GM19463 (cell line): ENCODE measurements at regions not wholly inside any gene's neighbourhood (a gene's known extent, or its start where the extent isn't known, plus 50 kb on each side); places are given as distances from the start of the nearest gene placed in this dataset.

Experiments used
- ATAC-seq: cut with Tn5 transposase; IDR thresholded peaks from one replicate; pipeline ENCODE4 v1.9.1; 2021; ENCODE audit warnings: mild to moderate bottlenecking, moderate library complexity; ENCODE audit not compliant: unreplicated experiment

GRCh38 chr12:118606690-118607089 is 230.3 kb downstream of the SUDS3 start:
- no peak for ATAC-seq

GRCh38 chr12:118607831-118608230 is 231.5 kb downstream of the SUDS3 start:
- no peak for ATAC-seq

- ATAC-seq = no peak
Measured at GRCh38 chr12:118608770-118609344, 232.5 kb downstream of the SUDS3 start.

GRCh38 chr12:118611295-118611694 is 234.9 kb downstream of the SUDS3 start:
- ATAC-seq = no peak

GRCh38 chr12:118611770-118612169 is 235.4 kb downstream of the SUDS3 start:
- no peak for ATAC-seq

GRCh38 chr12:118617611-118618450 is 241.5 kb downstream of the SUDS3 start:
- ATAC-seq = no peak

- no peak for ATAC-seq
Measured at GRCh38 chr12:118618695-118619094, 242.3 kb downstream of the SUDS3 start.

- ATAC-seq = no peak
Measured at GRCh38 chr12:118625050-118625675, 248.8 kb downstream of the SUDS3 start.

GRCh38 chr12:118633071-118633470 is 256.7 kb downstream of the SUDS3 start:
- ATAC-seq = no peak

- no peak for ATAC-seq
Measured at GRCh38 chr12:118635276-118635675, 258.9 kb downstream of the SUDS3 start.

- ATAC-seq = no peak
Measured at GRCh38 chr12:118637767-118638370, 261.5 kb downstream of the SUDS3 start.

- ATAC-seq = no peak
Measured at GRCh38 chr12:118641249-118641648, 264.9 kb downstream of the SUDS3 start.

- no peak for ATAC-seq
Measured at GRCh38 chr12:118645219-118645618, 268.9 kb downstream of the SUDS3 start.

GRCh38 chr12:118649765-118650585 is 273.6 kb downstream of the SUDS3 start:
- no peak for ATAC-seq

- no peak for ATAC-seq
Measured at GRCh38 chr12:118650586-118650960, 274.2 kb downstream of the SUDS3 start.

- ATAC-seq = no peak
Measured at GRCh38 chr12:118651487-118651886, 275.1 kb downstream of the SUDS3 start.

GRCh38 chr12:118655588-118655987 is 279.2 kb downstream of the SUDS3 start:
- no peak for ATAC-seq

GRCh38 chr12:118680356-118680963 is 300.9 kb upstream of the SRRM4 start:
- no peak for ATAC-seq

GRCh38 chr12:118682656-118683055 is 298.7 kb upstream of the SRRM4 start:
- peak; percentile 87 for ATAC-seq

- ATAC-seq = no peak
Measured at GRCh38 chr12:118685983-118686607, 295.2 kb upstream of the SRRM4 start.
